GM23338 (cell line): ENCODE measurements at regions not wholly inside any gene's neighbourhood (a gene's known extent, or its start where the extent isn't known, plus 50 kb on each side); places are given as distances from the start of the nearest gene placed in this dataset.

ENCODE experiments used
- CREB1 ChIP-seq: fragments of 250-450 bp; sonication (Bioruptor Pico); IDR thresholded peaks from 2 replicates; pipeline ENCODE4 v1.5.0; 2020; ENCODE audit warnings: low read depth, mild to moderate bottlenecking, moderate library complexity
- EZH2 ChIP-seq: fragments of 200-600 bp; sonication (generic); IDR thresholded peaks from one replicate; pipeline ENCODE4 v1.8.0; 2017; ENCODE audit warnings: antibody characterized with exemption, mild to moderate bottlenecking, low read depth; ENCODE audit not compliant: unreplicated experiment
- EZH2phosphoT487 ChIP-seq: fragments of 200-600 bp; sonication (generic); IDR thresholded peaks from one replicate; pipeline ENCODE4 v1.8.1; 2018; ENCODE audit warnings: antibody characterized with exemption; ENCODE audit not compliant: unreplicated experiment
- JUNB ChIP-seq: IDR thresholded peaks from one replicate; pipeline ENCODE4 v1.6.1; 2016; ENCODE audit warnings: antibody characterized with exemption; ENCODE audit not compliant: unreplicated experiment
- POLR2AphosphoS5 ChIP-seq: IDR thresholded peaks from 2 replicates; pipeline ENCODE4 v1.6.1; 2016; ENCODE audit warnings: antibody characterized with exemption, low read depth
- STAT1 ChIP-seq: IDR thresholded peaks from one replicate; pipeline ENCODE4 v1.6.1; 2016; ENCODE audit warnings: antibody characterized with exemption; ENCODE audit not compliant: unreplicated experiment
- TF ChIP-seq, protein P1 (sequence below): fragments of 250-450 bp; sonication (Bioruptor Pico); IDR thresholded peaks from 2 replicates; pipeline ENCODE4 v1.5.0; 2020; ENCODE audit warnings: mild to moderate bottlenecking, moderate library complexity
- TF ChIP-seq, protein P2 (sequence below): IDR thresholded peaks from one replicate; pipeline ENCODE4 v1.6.1; 2018; ENCODE audit warnings: antibody characterized with exemption; ENCODE audit not compliant: unreplicated experiment

DNA sequence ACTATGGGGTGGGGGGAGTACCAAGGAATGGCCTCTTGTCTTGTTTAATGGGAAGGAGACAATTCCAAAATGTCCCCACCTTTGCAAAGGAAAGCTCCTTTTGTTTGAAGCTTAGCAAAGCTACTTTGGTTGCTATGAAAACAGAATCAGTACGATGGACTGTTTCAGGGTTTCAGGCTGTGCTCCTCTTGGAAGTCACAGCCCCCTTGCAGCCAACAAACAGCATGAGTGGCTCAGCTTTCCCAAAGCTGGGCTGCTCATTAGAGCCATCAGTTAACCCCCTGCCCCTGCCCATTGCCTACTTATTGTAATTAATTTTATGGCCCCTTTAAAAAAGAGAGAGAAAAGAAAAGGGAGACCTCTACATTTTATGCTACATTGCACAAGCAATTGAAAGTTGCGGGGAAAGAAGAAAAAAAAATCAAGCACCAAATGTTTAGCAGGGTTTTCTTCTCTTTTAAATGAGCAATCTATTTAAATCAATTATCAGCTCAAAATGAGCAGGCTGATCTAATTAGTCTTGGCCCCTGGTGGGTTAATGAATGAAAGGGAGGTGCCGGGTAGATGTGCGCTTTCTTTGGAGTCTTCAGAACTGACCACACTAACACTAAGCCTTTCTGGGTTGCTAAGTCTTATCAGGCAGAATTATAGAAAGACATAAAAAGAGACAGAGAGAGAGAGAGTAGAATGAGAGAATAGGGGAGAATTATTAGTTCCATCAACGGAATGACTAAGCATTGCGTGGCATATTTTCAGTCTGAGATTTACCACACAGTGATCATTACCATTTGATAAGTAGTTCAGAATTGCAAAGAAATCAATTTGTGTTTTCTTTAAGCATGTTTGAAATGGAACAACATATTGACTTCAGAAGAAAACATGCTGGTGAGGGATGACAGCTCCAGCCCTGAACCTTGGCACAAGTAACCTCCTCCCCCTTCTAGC, 284.9 kb downstream of the INSIG2 start (continued):
- TF ChIP-seq, protein P1, sequence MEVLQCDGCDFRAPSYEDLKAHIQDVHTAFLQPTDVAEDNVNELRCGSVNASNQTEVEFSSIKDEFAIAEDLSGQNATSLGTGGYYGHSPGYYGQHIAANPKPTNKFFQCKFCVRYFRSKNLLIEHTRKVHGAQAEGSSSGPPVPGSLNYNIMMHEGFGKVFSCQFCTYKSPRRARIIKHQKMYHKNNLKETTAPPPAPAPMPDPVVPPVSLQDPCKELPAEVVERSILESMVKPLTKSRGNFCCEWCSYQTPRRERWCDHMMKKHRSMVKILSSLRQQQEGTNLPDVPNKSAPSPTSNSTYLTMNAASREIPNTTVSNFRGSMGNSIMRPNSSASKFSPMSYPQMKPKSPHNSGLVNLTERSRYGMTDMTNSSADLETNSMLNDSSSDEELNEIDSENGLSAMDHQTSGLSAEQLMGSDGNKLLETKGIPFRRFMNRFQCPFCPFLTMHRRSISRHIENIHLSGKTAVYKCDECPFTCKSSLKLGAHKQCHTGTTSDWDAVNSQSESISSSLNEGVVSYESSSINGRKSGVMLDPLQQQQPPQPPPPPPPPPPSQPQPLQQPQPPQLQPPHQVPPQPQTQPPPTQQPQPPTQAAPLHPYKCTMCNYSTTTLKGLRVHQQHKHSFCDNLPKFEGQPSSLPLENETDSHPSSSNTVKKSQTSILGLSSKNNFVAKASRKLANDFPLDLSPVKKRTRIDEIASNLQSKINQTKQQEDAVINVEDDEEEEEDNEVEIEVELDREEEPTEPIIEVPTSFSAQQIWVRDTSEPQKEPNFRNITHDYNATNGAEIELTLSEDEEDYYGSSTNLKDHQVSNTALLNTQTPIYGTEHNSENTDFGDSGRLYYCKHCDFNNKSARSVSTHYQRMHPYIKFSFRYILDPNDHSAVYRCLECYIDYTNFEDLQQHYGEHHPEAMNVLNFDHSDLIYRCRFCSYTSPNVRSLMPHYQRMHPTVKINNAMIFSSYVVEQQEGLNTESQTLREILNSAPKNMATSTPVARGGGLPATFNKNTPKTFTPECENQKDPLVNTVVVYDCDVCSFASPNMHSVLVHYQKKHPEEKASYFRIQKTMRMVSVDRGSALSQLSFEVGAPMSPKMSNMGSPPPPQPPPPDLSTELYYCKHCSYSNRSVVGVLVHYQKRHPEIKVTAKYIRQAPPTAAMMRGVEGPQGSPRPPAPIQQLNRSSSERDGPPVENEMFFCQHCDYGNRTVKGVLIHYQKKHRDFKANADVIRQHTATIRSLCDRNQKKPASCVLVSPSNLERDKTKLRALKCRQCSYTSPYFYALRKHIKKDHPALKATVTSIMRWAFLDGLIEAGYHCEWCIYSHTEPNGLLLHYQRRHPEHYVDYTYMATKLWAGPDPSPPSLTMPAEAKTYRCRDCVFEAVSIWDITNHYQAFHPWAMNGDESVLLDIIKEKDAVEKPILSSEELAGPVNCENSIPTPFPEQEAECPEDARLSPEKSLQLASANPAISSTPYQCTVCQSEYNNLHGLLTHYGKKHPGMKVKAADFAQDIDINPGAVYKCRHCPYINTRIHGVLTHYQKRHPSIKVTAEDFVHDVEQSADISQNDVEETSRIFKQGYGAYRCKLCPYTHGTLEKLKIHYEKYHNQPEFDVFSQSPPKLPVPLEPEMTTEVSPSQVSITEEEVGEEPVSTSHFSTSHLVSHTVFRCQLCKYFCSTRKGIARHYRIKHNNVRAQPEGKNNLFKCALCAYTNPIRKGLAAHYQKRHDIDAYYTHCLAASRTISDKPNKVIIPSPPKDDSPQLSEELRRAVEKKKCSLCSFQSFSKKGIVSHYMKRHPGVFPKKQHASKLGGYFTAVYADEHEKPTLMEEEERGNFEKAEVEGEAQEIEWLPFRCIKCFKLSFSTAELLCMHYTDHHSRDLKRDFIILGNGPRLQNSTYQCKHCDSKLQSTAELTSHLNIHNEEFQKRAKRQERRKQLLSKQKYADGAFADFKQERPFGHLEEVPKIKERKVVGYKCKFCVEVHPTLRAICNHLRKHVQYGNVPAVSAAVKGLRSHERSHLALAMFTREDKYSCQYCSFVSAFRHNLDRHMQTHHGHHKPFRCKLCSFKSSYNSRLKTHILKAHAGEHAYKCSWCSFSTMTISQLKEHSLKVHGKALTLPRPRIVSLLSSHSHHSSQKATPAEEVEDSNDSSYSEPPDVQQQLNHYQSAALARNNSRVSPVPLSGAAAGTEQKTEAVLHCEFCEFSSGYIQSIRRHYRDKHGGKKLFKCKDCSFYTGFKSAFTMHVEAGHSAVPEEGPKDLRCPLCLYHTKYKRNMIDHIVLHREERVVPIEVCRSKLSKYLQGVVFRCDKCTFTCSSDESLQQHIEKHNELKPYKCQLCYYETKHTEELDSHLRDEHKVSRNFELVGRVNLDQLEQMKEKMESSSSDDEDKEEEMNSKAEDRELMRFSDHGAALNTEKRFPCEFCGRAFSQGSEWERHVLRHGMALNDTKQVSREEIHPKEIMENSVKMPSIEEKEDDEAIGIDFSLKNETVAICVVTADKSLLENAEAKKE (CRISPR knock-in tag) = no peak
- TF ChIP-seq EZH2 = no peak
- TF ChIP-seq POLR2AphosphoS5 = no peak
- no peak for TF ChIP-seq JUNB
- no peak for TF ChIP-seq CREB1 (CRISPR knock-in tag)
- TF ChIP-seq, protein P2, sequence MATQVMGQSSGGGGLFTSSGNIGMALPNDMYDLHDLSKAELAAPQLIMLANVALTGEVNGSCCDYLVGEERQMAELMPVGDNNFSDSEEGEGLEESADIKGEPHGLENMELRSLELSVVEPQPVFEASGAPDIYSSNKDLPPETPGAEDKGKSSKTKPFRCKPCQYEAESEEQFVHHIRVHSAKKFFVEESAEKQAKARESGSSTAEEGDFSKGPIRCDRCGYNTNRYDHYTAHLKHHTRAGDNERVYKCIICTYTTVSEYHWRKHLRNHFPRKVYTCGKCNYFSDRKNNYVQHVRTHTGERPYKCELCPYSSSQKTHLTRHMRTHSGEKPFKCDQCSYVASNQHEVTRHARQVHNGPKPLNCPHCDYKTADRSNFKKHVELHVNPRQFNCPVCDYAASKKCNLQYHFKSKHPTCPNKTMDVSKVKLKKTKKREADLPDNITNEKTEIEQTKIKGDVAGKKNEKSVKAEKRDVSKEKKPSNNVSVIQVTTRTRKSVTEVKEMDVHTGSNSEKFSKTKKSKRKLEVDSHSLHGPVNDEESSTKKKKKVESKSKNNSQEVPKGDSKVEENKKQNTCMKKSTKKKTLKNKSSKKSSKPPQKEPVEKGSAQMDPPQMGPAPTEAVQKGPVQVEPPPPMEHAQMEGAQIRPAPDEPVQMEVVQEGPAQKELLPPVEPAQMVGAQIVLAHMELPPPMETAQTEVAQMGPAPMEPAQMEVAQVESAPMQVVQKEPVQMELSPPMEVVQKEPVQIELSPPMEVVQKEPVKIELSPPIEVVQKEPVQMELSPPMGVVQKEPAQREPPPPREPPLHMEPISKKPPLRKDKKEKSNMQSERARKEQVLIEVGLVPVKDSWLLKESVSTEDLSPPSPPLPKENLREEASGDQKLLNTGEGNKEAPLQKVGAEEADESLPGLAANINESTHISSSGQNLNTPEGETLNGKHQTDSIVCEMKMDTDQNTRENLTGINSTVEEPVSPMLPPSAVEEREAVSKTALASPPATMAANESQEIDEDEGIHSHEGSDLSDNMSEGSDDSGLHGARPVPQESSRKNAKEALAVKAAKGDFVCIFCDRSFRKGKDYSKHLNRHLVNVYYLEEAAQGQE = no peak
- TF ChIP-seq EZH2phosphoT487 = no peak
- TF ChIP-seq STAT1 = no peak
